HepG2 (cell line): ENCODE measurements at regions not wholly inside any gene's neighbourhood (a gene's known extent, or its start where the extent isn't known, plus 50 kb on each side); places are given as distances from the start of the nearest gene placed in this dataset.

Experiments used
- AKNA ChIP-seq: sonication (generic); formaldehyde crosslinking; IDR thresholded peaks from 2 replicates; pipeline ENCODE4 v1.4.0; 2020; ENCODE audit warnings: missing genetic modification reagents, borderline replicate concordance
- CEBPB ChIP-seq: IDR thresholded peaks from 2 replicates; pipeline ENCODE4 v1.6.1; 2011; ENCODE audit warnings: low read depth, low read length, improper control_type of control experiment, borderline replicate concordance
- CREBL2 ChIP-seq: sonication (generic); formaldehyde crosslinking; IDR thresholded peaks from 2 replicates; pipeline ENCODE4 v1.8.1; 2023; ENCODE audit warnings: missing genetic modification reagents, mild to moderate bottlenecking, borderline replicate concordance
- FOSL2 ChIP-seq: sonication (generic); formaldehyde crosslinking; IDR thresholded peaks from 2 replicates; pipeline ENCODE4 v1.4.0; 2020; ENCODE audit warnings: missing genetic modification reagents
- FOXP4 ChIP-seq: sonication (generic); formaldehyde crosslinking; IDR thresholded peaks from 2 replicates; pipeline ENCODE4 v1.4.0; 2020; ENCODE audit warnings: missing genetic modification reagents
- KAT7 ChIP-seq: IDR thresholded peaks from 2 replicates; pipeline ENCODE4 v1.6.1; 2018; ENCODE audit warnings: borderline replicate concordance, missing compliant biosample characterization
- KDM4B ChIP-seq: sonication (generic); formaldehyde crosslinking; IDR thresholded peaks from 2 replicates; pipeline ENCODE4 v1.4.0; 2020; ENCODE audit warnings: missing genetic modification reagents
- MXD4 ChIP-seq: IDR thresholded peaks from 2 replicates; pipeline ENCODE4 v1.6.1; 2016; ENCODE audit warnings: mild to moderate bottlenecking, missing biosample characterization, missing genetic modification reagents
- NCOA1 ChIP-seq: sonication (generic); formaldehyde crosslinking; IDR thresholded peaks from 2 replicates; pipeline ENCODE4 v1.9.0; 2021; ENCODE audit warnings: missing genetic modification reagents
- PITX1 ChIP-seq: sonication (generic); formaldehyde crosslinking; IDR thresholded peaks from 2 replicates; pipeline ENCODE4 v1.5.1; 2020; ENCODE audit warnings: mild to moderate bottlenecking, missing genetic modification reagents
- PTBP1 ChIP-seq: fragments of 200-400 bp; formaldehyde crosslinking; IDR thresholded peaks from 2 replicates; pipeline ENCODE4 v1.6.1; 2018; ENCODE audit warnings: low read length, low read depth; ENCODE audit not compliant: poor library complexity, severe bottlenecking
- RARG ChIP-seq: sonication (generic); formaldehyde crosslinking; IDR thresholded peaks from 2 replicates; pipeline ENCODE4 v1.4.0; 2020; ENCODE audit warnings: low read depth, mild to moderate bottlenecking, missing genetic modification reagents
- SRSF9 ChIP-seq: fragments of 200-400 bp; formaldehyde crosslinking; IDR thresholded peaks from 2 replicates; pipeline ENCODE4 v1.6.1; 2018; ENCODE audit warnings: borderline replicate concordance, mild to moderate bottlenecking, low read depth, low read length; ENCODE audit not compliant: insufficient read depth, poor library complexity, severe bottlenecking
- TBL1XR1 ChIP-seq: fragments of 150-350 bp; IDR thresholded peaks from 2 replicates; pipeline ENCODE4 v1.6.1; 2014; ENCODE audit warnings: borderline replicate concordance, low read length; ENCODE audit not compliant: partially characterized antibody
- ZNF235 ChIP-seq: sonication (generic); formaldehyde crosslinking; IDR thresholded peaks from 2 replicates; pipeline ENCODE4 v1.8.1; 2023; ENCODE audit warnings: mild to moderate bottlenecking, missing genetic modification reagents, borderline replicate concordance
- ZNF260 ChIP-seq: sonication (generic); formaldehyde crosslinking; IDR thresholded peaks from 2 replicates; pipeline ENCODE4 v1.4.0; 2020; ENCODE audit warnings: missing genetic modification reagents, low read depth, mild to moderate bottlenecking, borderline replicate concordance
- ZNF337 ChIP-seq: sonication (generic); formaldehyde crosslinking; IDR thresholded peaks from 2 replicates; pipeline ENCODE4 v1.5.1; 2020; ENCODE audit warnings: missing genetic modification reagents, low read depth, mild to moderate bottlenecking, borderline replicate concordance
- ZNF446 ChIP-seq: sonication (generic); formaldehyde crosslinking; IDR thresholded peaks from 2 replicates; pipeline ENCODE4 v1.5.0; 2020; ENCODE audit warnings: mild to moderate bottlenecking, missing genetic modification reagents
- ZNF609 ChIP-seq: sonication (generic); formaldehyde crosslinking; IDR thresholded peaks from 2 replicates; pipeline ENCODE4 v1.4.0; 2020; ENCODE audit warnings: mild to moderate bottlenecking, missing genetic modification reagents, borderline replicate concordance

- peak; percentile 82 for TF ChIP-seq ZNF609 (CRISPR knock-in tag)
- no peak for TF ChIP-seq SRSF9
- no peak for TF ChIP-seq TBL1XR1
- no peak for TF ChIP-seq KDM4B
- peak; percentile 42 for TF ChIP-seq FOSL2 (CRISPR knock-in tag)
- peak; percentile 87 for TF ChIP-seq PITX1 (CRISPR knock-in tag)
- no peak for TF ChIP-seq ZNF235 (CRISPR knock-in tag)
- TF ChIP-seq ZNF446 = no peak
- TF ChIP-seq PTBP1 = no peak
- TF ChIP-seq AKNA = no peak
- no peak for TF ChIP-seq CREBL2 (CRISPR knock-in tag)
- TF ChIP-seq CEBPB = peak; percentile 80
- no peak for TF ChIP-seq RARG (CRISPR knock-in tag)
- TF ChIP-seq ZNF260 (CRISPR knock-in tag) = no peak
- TF ChIP-seq ZNF337 (CRISPR knock-in tag) = no peak
- TF ChIP-seq NCOA1 (CRISPR knock-in tag) = no peak
- TF ChIP-seq FOXP4 (CRISPR knock-in tag) = peak; percentile 78
- no peak for TF ChIP-seq MXD4 (CRISPR knock-in tag)
- no peak for TF ChIP-seq KAT7 (CRISPR knock-in tag)
These were observed 197.4 kb upstream of the TBL1X start (continued) for GRCh38 chrX:9267415-9267814.
